HepG2 (cell line): ENCODE measurements at regions not wholly inside any gene's neighbourhood (a gene's known extent, or its start where the extent isn't known, plus 50 kb on each side); places are given as distances from the start of the nearest gene placed in this dataset.

Source experiments
- ATAC-seq: fragments of 200-7000 bp; cut with Tn5 transposase; 3 replicates; pipeline ENCODE4 v1.9.1; 2020; ENCODE audit warnings: mild to moderate bottlenecking, moderate library complexity
- BruUV-seq: library from RNA; stranded (reverse); fragments of 400-500 nt; replicated peaks from 2 replicates; lab custom pipeline; 2021; lab: Mats Ljungman, UMichigan
- CTCF ChIA-PET: fragments of 300-600 bp; formaldehyde crosslinking; extraction: SDS; loops from one replicate; lab custom pipeline; 2021; ENCODE audit warnings: low total read pairs, inconsistent platforms, low intra/inter-chr PET ratio; lab: Yijun Ruan, JAX
- POLR2A ChIA-PET: fragments of 350-600 bp; sonication (Branson Sonifier 250); formaldehyde crosslinking; loops from one replicate; lab custom pipeline; 2020; ENCODE audit warnings: antibody characterized with exemption, inconsistent platforms; lab: Yijun Ruan, JAX
- DNase-seq: peaks from one replicate; pipeline ENCODE4 v3.0.0-alpha.2; 2015; ENCODE audit warnings: low spot score
- FAIRE-seq: peaks from 3 replicates; lab custom pipeline; 2011; peaks lifted over from hg19 to GRCh38; lab: Jason Lieb, UNC
- H2AFZ ChIP-seq: one replicate; pipeline ENCODE4 v1.6.1; 2011; ENCODE audit warnings: low read length, inconsistent platforms
- H3K27ac ChIP-seq: fragments of 300-600 bp; 3 replicates; pipeline ENCODE4 v1.8.0; 2011; ENCODE audit warnings: mixed run types, mild to moderate bottlenecking, mixed read lengths, low read length, inconsistent platforms; ENCODE audit not compliant: insufficient read depth; ENCODE audit errors: extremely low read length
- H3K27me3 ChIP-seq, 2 experiments: fragments of 200-600 bp in 1 of 2; 2 replicates in 1 of 2; 3 replicates in 1 of 2; pipeline versions ENCODE4 v1.6.0 to v1.8.0; 2011; ENCODE audit warnings: low read length in 2 of 2, mild to moderate bottlenecking in 2 of 2, moderate library complexity in 2 of 2, inconsistent platforms in 1 of 2; ENCODE audit not compliant: insufficient read depth in 2 of 2, control insufficient read depth in 1 of 2
- H3K36me3 ChIP-seq, 2 experiments: fragments of 200-600 bp in 1 of 2; replicated peaks in 1 of 2; 2 replicates in 1 of 2; 3 replicates in 1 of 2; pipeline versions ENCODE4 v1.5.1 to v1.8.0; 2011; ENCODE audit warnings: low read length in 2 of 2, inconsistent platforms in 1 of 2; ENCODE audit not compliant: insufficient read depth in 2 of 2, control insufficient read depth in 1 of 2
- H3K4me1 ChIP-seq: 2 replicates; pipeline ENCODE4 v1.5.1; 2012; ENCODE audit warnings: low read length, inconsistent platforms; ENCODE audit not compliant: insufficient read depth
- H3K4me2 ChIP-seq: 2 replicates; pipeline ENCODE4 v1.6.0; 2011; ENCODE audit warnings: low read depth, low read length, inconsistent platforms
- H3K4me3 ChIP-seq, 3 experiments: fragments of 200-600 bp in 1 of 3; sonication (generic), shearing (Covaris generic) in 1 of 3; replicated peaks in 1 of 3; 2 replicates each; pipeline ENCODE4 v1.5.1; 2011 to 2016; ENCODE audit warnings: low read length in 3 of 3, inconsistent platforms in 2 of 3, low read depth in 2 of 3, mild to moderate bottlenecking in 2 of 3, control low read depth in 1 of 3, mixed read lengths in 1 of 3; ENCODE audit not compliant: insufficient read depth in 1 of 3
- H3K79me2 ChIP-seq: one replicate; pipeline ENCODE4 v1.6.1; 2011; ENCODE audit warnings: low read length, inconsistent platforms; ENCODE audit not compliant: insufficient read depth
- H3K9ac ChIP-seq: 2 replicates; pipeline ENCODE4 v1.6.0; 2011; ENCODE audit warnings: mild to moderate bottlenecking, low read depth, low read length, inconsistent platforms; ENCODE audit not compliant: insufficient read depth
- H3K9me3 ChIP-seq: 2 replicates; pipeline ENCODE4 v1.5.1; 2012; ENCODE audit warnings: mild to moderate bottlenecking, low read length
- H4K20me1 ChIP-seq: 2 replicates; pipeline ENCODE4 v1.6.0; 2011; ENCODE audit warnings: inconsistent platforms, mild to moderate bottlenecking, low read length, moderate library complexity; ENCODE audit not compliant: insufficient read depth
- ELF3 ChIP-seq: IDR thresholded peaks from 2 replicates; pipeline ENCODE4 v1.6.1; 2016; ENCODE audit warnings: missing genetic modification reagents, missing compliant biosample characterization
- FOXA1 ChIP-seq, 2 experiments: fragments of 450-650 bp in 1 of 2; sonication (generic) in 1 of 2; formaldehyde crosslinking in 1 of 2; IDR thresholded peaks; 2 replicates each; pipeline versions ENCODE4 v1.4.0 to v1.6.1; 2016 to 2020; ENCODE audit warnings: missing genetic modification reagents in 1 of 2
- KAT7 ChIP-seq: IDR thresholded peaks from 2 replicates; pipeline ENCODE4 v1.6.1; 2018; ENCODE audit warnings: borderline replicate concordance, missing compliant biosample characterization
- KMT2A ChIP-seq: sonication (generic); formaldehyde crosslinking; IDR thresholded peaks from 2 replicates; pipeline ENCODE4 v1.4.0; 2020; ENCODE audit warnings: missing genetic modification reagents
- PITX1 ChIP-seq: sonication (generic); formaldehyde crosslinking; IDR thresholded peaks from 2 replicates; pipeline ENCODE4 v1.5.1; 2020; ENCODE audit warnings: mild to moderate bottlenecking, missing genetic modification reagents
- POLR2AphosphoS2 ChIP-seq: IDR thresholded peaks from 2 replicates; pipeline ENCODE4 v1.6.1; 2011; ENCODE audit warnings: low read depth, low read length, improper control_type of control experiment
- THYN1 ChIP-seq: sonication (generic); formaldehyde crosslinking; IDR thresholded peaks from 2 replicates; pipeline ENCODE4 v1.8.1; 2023; ENCODE audit warnings: low read depth, mild to moderate bottlenecking, moderate library complexity, missing genetic modification reagents, borderline replicate concordance
- ZBTB10 ChIP-seq: sonication (generic); formaldehyde crosslinking; IDR thresholded peaks from 2 replicates; pipeline ENCODE4 v1.4.0; 2020; ENCODE audit warnings: missing genetic modification reagents, borderline replicate concordance
- ZNF430 ChIP-seq: sonication (generic); formaldehyde crosslinking; IDR thresholded peaks from 2 replicates; pipeline ENCODE4 v1.9.0; 2021; ENCODE audit warnings: mild to moderate bottlenecking, missing genetic modification reagents
- ZNF552 ChIP-seq: sonication (generic); formaldehyde crosslinking; IDR thresholded peaks from 2 replicates; pipeline ENCODE4 v1.9.0; 2022; ENCODE audit warnings: missing genetic modification reagents, mild to moderate bottlenecking, borderline replicate concordance
- ZNF598 ChIP-seq: sonication (generic); formaldehyde crosslinking; IDR thresholded peaks from 2 replicates; pipeline ENCODE4 v1.5.1; 2020; ENCODE audit warnings: mild to moderate bottlenecking, missing genetic modification reagents, borderline replicate concordance
- ZNF644 ChIP-seq: IDR thresholded peaks from 2 replicates; pipeline ENCODE4 v1.6.1; 2016; ENCODE audit warnings: low read depth
- ZNF788 ChIP-seq: sonication (generic); formaldehyde crosslinking; IDR thresholded peaks from 2 replicates; pipeline ENCODE4 v1.5.0; 2020; ENCODE audit warnings: mild to moderate bottlenecking, missing genetic modification reagents, borderline replicate concordance
- ZNF883 ChIP-seq: sonication (generic); formaldehyde crosslinking; IDR thresholded peaks from 2 replicates; pipeline ENCODE4 v1.5.1; 2020; ENCODE audit warnings: mild to moderate bottlenecking, missing genetic modification reagents; ENCODE audit errors: not compliant biosample characterization
- WGBS: methylation state at CpG from one replicate; pipeline ENCODE4 v1.1.6; 2017; ENCODE audit warnings: low lambda C conversion rate; 5-methylcytosine and 5-hydroxymethylcytosine counted together
- in situ Hi-C: cut with HindIII; loops from 2 replicates; pipeline ENCODE4 v1.10.0; 2017; ENCODE audit warnings: low pct_unique_long_range_greater_than_20kb; ENCODE audit not compliant: extremely low pct_ligation_motif_present
- intact Hi-C: fragments of 100-400 bp; cut with micrococcal nuclease; formaldehyde crosslinking; loops from one replicate; pipeline ENCODE4 v1.10.0; 2022; ENCODE audit not compliant: unreplicated experiment
- TF ChIP-seq, protein P1 (sequence below): sonication (generic); formaldehyde crosslinking; IDR thresholded peaks from 2 replicates; pipeline ENCODE4 v1.5.0; 2020; ENCODE audit warnings: mild to moderate bottlenecking, missing genetic modification reagents

DNA sequence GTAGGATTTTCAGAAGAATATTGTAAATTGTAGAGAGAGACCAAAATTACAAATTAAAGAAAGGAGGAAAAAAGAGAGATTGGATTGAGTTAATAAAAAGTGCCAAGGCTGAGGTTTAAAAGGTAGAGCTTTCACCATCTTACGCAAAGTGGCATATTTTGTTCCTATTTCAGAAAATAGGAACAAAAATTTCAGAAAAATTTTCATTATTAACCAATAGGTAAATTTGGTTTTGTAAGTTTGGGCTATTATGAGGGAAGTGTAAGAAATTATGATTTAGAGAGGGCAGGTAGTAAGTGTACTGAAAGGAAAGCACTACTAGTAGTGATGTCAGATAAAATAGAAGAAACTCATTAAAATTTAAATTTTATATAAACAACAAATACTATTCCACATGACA, 479.7 kb downstream of the ACTRT1 start:
- Histone ChIP-seq H3K4me3 (no peak overlapping the region), H3K27me3 (no peaks in the 10 kb centered on the region), H2AFZ (no peak overlapping the region), H3K4me2 (no peak overlapping the region), H3K27ac (no peak overlapping the region), H3K79me2 (no peaks in the 10 kb centered on the region), H3K36me3 (no peaks in the 10 kb centered on the region), H3K9me3 (peaks cover 14% of the 10 kb centered on the region), H4K20me1 (no peaks in the 10 kb centered on the region), H3K4me1 (no peaks in the 10 kb centered on the region), H3K9ac (no peak overlapping the region)
- POLR2A ChIA-PET: no interaction called here
- BruUV-seq: no TSS peak
- DNase-seq (no peak), ATAC-seq (no peak), FAIRE-seq (no peak)
- in situ Hi-C loops (no loop called here), intact Hi-C loops (no loop called here)
- CTCF ChIA-PET: no interaction called here
- WGBS: 0% methylated on average over 1 of the region's 1 CpG
- TF ChIP-seq FOXA1 (IDR thresholded peaks at IDR 0.05) (no peak), FOXA1 (CRISPR knock-in tag; IDR thresholded peaks at IDR 0.05) (no peak), ZNF883 (CRISPR knock-in tag) (no peak), PITX1 (CRISPR knock-in tag) (no peak), THYN1 (CRISPR knock-in tag) (no peak), ELF3 (CRISPR knock-in tag) (no peak), ZNF788 (CRISPR knock-in tag) (no peak), ZBTB10 (no peak), ZNF644 (CRISPR knock-in tag) (no peak), ZNF598 (CRISPR knock-in tag) (no peak), ZNF430 (CRISPR knock-in tag) (no peak), KMT2A (CRISPR knock-in tag) (no peak), POLR2AphosphoS2 (no peak), ZNF552 (CRISPR knock-in tag) (no peak), KAT7 (CRISPR knock-in tag) (no peak)
- TF ChIP-seq, protein P1, sequence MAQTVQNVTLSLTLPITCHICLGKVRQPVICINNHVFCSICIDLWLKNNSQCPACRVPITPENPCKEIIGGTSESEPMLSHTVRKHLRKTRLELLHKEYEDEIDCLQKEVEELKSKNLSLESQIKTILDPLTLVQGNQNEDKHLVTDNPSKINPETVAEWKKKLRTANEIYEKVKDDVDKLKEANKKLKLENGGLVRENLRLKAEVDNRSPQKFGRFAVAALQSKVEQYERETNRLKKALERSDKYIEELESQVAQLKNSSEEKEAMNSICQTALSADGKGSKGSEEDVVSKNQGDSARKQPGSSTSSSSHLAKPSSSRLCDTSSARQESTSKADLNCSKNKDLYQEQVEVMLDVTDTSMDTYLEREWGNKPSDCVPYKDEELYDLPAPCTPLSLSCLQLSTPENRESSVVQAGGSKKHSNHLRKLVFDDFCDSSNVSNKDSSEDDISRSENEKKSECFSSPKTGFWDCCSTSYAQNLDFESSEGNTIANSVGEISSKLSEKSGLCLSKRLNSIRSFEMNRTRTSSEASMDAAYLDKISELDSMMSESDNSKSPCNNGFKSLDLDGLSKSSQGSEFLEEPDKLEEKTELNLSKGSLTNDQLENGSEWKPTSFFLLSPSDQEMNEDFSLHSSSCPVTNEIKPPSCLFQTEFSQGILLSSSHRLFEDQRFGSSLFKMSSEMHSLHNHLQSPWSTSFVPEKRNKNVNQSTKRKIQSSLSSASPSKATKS (CRISPR knock-in tag): no peak
